ENCODE measurements at regions not wholly inside any gene's neighbourhood (a gene's known extent, or its start where the extent isn't known, plus 50 kb on each side); places are given as distances from the start of the nearest gene placed in this dataset.

- TF ChIP-seq, protein P1, sequence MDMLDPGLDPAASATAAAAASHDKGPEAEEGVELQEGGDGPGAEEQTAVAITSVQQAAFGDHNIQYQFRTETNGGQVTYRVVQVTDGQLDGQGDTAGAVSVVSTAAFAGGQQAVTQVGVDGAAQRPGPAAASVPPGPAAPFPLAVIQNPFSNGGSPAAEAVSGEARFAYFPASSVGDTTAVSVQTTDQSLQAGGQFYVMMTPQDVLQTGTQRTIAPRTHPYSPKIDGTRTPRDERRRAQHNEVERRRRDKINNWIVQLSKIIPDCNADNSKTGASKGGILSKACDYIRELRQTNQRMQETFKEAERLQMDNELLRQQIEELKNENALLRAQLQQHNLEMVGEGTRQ (IDR thresholded peaks at IDR 0.05; ENCODE audit: borderline replicate concordance, low read depth, low read length), result no peak
- TF ChIP-seq KDM1A (IDR thresholded peaks at IDR 0.05; ENCODE audit: borderline replicate concordance) (no peak), TCF3 (IDR thresholded peaks at IDR 0.05; ENCODE audit: borderline replicate concordance, insufficient read depth, low read depth, low read length) (no peak), ZNF24 (IDR thresholded peaks at IDR 0.05) (no peak), ELK1 (IDR thresholded peaks at IDR 0.05; ENCODE audit: low read depth, low read length) (no peak), EED (IDR thresholded peaks at IDR 0.05; ENCODE audit: low read depth) (peak; percentile 78), MLLT1 (IDR thresholded peaks at IDR 0.05) (no peak), IRF3 (IDR thresholded peaks at IDR 0.05) (no peak), EP300 (IDR thresholded peaks at IDR 0.05; ENCODE audit: borderline replicate concordance in 1 of 2, control insufficient read depth in 1 of 2, low read depth in 2 of 2, low read length in 2 of 2) (no peak), HCFC1 (IDR thresholded peaks at IDR 0.05; ENCODE audit: low read length) (no peak), WRNIP1 (IDR thresholded peaks at IDR 0.05; ENCODE audit: borderline replicate concordance, low read depth, low read length) (no peak), MYC (IDR thresholded peaks at IDR 0.05; ENCODE audit: insufficient read depth, insufficient read length, insufficient replicate concordance, low read length, severe bottlenecking) (no peak), SIN3A (IDR thresholded peaks at IDR 0.05; ENCODE audit: low read depth, low read length) (no peak), MXI1 (IDR thresholded peaks at IDR 0.05; ENCODE audit: low read depth, low read length) (no peak), NRF1 (conservative IDR thresholded peaks at IDR 0.05; ENCODE audit: low read depth, low read length) (no peak), KAT2A (conservative IDR thresholded peaks at IDR 0.05; ENCODE audit: control insufficient read depth, low read depth, low read length) (no peak), ZNF207 (IDR thresholded peaks at IDR 0.05; ENCODE audit: borderline replicate concordance) (no peak), EGR1 (IDR thresholded peaks at IDR 0.05; ENCODE audit: borderline replicate concordance in 1 of 2, low read depth in 2 of 2, low read length in 2 of 2) (no peak), SMAD1 (IDR thresholded peaks at IDR 0.05; ENCODE audit: low read depth, partially characterized antibody) (no peak), NFYA (IDR thresholded peaks at IDR 0.05; ENCODE audit: borderline replicate concordance, low read depth, low read length) (no peak), PAX8 (IDR thresholded peaks at IDR 0.05) (no peak), RAD21 (IDR thresholded peaks at IDR 0.05; ENCODE audit: insufficient read depth, low read depth, low read length) (no peak), TBL1XR1 (IDR thresholded peaks at IDR 0.05; ENCODE audit: low read depth, low read length) (no peak)
- TF ChIP-seq, protein P2, sequence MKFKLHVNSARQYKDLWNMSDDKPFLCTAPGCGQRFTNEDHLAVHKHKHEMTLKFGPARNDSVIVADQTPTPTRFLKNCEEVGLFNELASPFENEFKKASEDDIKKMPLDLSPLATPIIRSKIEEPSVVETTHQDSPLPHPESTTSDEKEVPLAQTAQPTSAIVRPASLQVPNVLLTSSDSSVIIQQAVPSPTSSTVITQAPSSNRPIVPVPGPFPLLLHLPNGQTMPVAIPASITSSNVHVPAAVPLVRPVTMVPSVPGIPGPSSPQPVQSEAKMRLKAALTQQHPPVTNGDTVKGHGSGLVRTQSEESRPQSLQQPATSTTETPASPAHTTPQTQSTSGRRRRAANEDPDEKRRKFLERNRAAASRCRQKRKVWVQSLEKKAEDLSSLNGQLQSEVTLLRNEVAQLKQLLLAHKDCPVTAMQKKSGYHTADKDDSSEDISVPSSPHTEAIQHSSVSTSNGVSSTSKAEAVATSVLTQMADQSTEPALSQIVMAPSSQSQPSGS (IDR thresholded peaks at IDR 0.05; ENCODE audit: low read length), result no peak; the same call in 1 of the 2 replicates
- TF ChIP-seq, protein P3, sequence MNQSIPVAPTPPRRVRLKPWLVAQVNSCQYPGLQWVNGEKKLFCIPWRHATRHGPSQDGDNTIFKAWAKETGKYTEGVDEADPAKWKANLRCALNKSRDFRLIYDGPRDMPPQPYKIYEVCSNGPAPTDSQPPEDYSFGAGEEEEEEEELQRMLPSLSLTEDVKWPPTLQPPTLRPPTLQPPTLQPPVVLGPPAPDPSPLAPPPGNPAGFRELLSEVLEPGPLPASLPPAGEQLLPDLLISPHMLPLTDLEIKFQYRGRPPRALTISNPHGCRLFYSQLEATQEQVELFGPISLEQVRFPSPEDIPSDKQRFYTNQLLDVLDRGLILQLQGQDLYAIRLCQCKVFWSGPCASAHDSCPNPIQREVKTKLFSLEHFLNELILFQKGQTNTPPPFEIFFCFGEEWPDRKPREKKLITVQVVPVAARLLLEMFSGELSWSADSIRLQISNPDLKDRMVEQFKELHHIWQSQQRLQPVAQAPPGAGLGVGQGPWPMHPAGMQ (IDR thresholded peaks at IDR 0.05; ENCODE audit: borderline replicate concordance), result no peak
Observed at GRCh38 chr6:27053738-27054137, 193.8 kb upstream of the PRSS16 start (continued).
